OCI-LY3 (cell line): ENCODE measurements at regions not wholly inside any gene's neighbourhood (a gene's known extent, or its start where the extent isn't known, plus 50 kb on each side); places are given as distances from the start of the nearest gene placed in this dataset.

Source experiments
- CTCF ChIP-seq: fragments of 200-600, 300-600 bp; sonication (generic); IDR thresholded peaks from 2 replicates; pipeline ENCODE4 v1.5.1; 2014; ENCODE audit warnings: antibody characterized with exemption, low read length, low read depth
- EZH2phosphoT487 ChIP-seq: fragments of 200-600 bp; shearing (Covaris generic); IDR thresholded peaks from 2 replicates; pipeline ENCODE4 v1.6.1; 2018; ENCODE audit warnings: antibody characterized with exemption, mixed run types, low read depth

- no peak for TF ChIP-seq EZH2phosphoT487
- no peak for TF ChIP-seq CTCF
Observed at GRCh38 chr2:78237704-78238103, 715.5 kb upstream of the LRRTM4 start.
